Activated CD4-positive, alpha-beta T cell treated with anti-CD3 and anti-CD28 coated beads, Interleukin-2, amount 50 U/mL, for 16 hours (primary cell): ENCODE measurements at regions not wholly inside any gene's neighbourhood (a gene's known extent, or its start where the extent isn't known, plus 50 kb on each side); places are given as distances from the start of the nearest gene placed in this dataset.
"Not testable (repeated sequence)": the region's sequence is repeated elsewhere in the genome, so short reads cannot be mapped to it uniquely, and the experiment has no call there.

Source experiments
- DNase-seq: peaks from one replicate; pipeline ENCODE4 v3.0.0-alpha.2; 2020

- no peak for DNase-seq
Measured at GRCh38 chr7:24138343-24138742, 145.6 kb upstream of the NPY start.

- DNase-seq = no peak
Measured at GRCh38 chr7:24140001-24140400, 144.0 kb upstream of the NPY start.

- DNase-seq = no peak
Measured at GRCh38 chr7:24141874-24142509, 142.0 kb upstream of the NPY start.

GRCh38 chr7:24143547-24143946 lies 140.4 kb upstream of the NPY start:
- DNase-seq = no peak

GRCh38 chr7:24151944-24152343 lies 132.0 kb upstream of the NPY start:
- DNase-seq = no peak

GRCh38 chr7:24152356-24152755 lies 131.6 kb upstream of the NPY start:
- no peak for DNase-seq

- no peak for DNase-seq
Measured at GRCh38 chr7:24152877-24153472, 131.0 kb upstream of the NPY start.

- DNase-seq = no peak
Measured at GRCh38 chr7:24157666-24158065, 126.3 kb upstream of the NPY start.

GRCh38 chr7:24158975-24159374 lies 125.0 kb upstream of the NPY start:
- no peak for DNase-seq

- DNase-seq = no peak
Measured at GRCh38 chr7:24164401-24164800, 119.6 kb upstream of the NPY start.

GRCh38 chr7:24169077-24169624 lies 114.8 kb upstream of the NPY start:
- no peak for DNase-seq

- not testable (repeated sequence) for DNase-seq
Measured at GRCh38 chr7:24171951-24172350, 112.0 kb upstream of the NPY start.

GRCh38 chr7:24172856-24173255 lies 111.1 kb upstream of the NPY start:
- DNase-seq = no peak

- DNase-seq = no peak
Measured at GRCh38 chr7:24175603-24176002, 108.4 kb upstream of the NPY start.

GRCh38 chr7:24178811-24179570 lies 105.0 kb upstream of the NPY start:
- DNase-seq = no peak

- no peak for DNase-seq
Measured at GRCh38 chr7:24191362-24191761, 92.6 kb upstream of the NPY start.

- no peak for DNase-seq
Measured at GRCh38 chr7:24192053-24192452, 91.9 kb upstream of the NPY start.

- no peak for DNase-seq
Measured at GRCh38 chr7:24192691-24193090, 91.3 kb upstream of the NPY start.

GRCh38 chr7:24197852-24198251 lies 86.1 kb upstream of the NPY start:
- DNase-seq = no peak

GRCh38 chr7:24199978-24200377 lies 84.0 kb upstream of the NPY start:
- no peak for DNase-seq

GRCh38 chr7:24200407-24200966 lies 83.5 kb upstream of the NPY start:
- DNase-seq = no peak

GRCh38 chr7:24201226-24201625 lies 82.8 kb upstream of the NPY start:
- DNase-seq = no peak

GRCh38 chr7:24212073-24212472 lies 71.9 kb upstream of the NPY start:
- no peak for DNase-seq

GRCh38 chr7:24213311-24213710 lies 70.7 kb upstream of the NPY start:
- no peak for DNase-seq
